Prostate gland (tissue), 2 donors: ENCODE measurements at regions not wholly inside any gene's neighbourhood (a gene's known extent, or its start where the extent isn't known, plus 50 kb on each side); places are given as distances from the start of the nearest gene placed in this dataset.

Experiments used
- DNase-seq: peaks from one replicate; pipeline ENCODE4 v3.0.0-alpha.2; 2019; ENCODE audit warnings: low spot score
- H3K27ac ChIP-seq, 2 donors: fragments of 200-600 bp; sonication (generic); 2 replicates each; pipeline ENCODE4 v1.5.1; 2017 to 2019
- H3K27me3 ChIP-seq: fragments of 200-600 bp; sonication (generic); replicated peaks from 2 replicates; pipeline ENCODE4 v1.5.1; 2019; ENCODE audit not compliant: insufficient read depth
- H3K36me3 ChIP-seq, 2 donors: fragments of 200-600 bp; sonication (generic); 1 replicate in 1 of 2; 2 replicates in 1 of 2; pipeline versions ENCODE4 v1.5.1 to v1.8.1; 2017 to 2019
- H3K4me1 ChIP-seq: fragments of 200-600 bp; sonication (generic); replicated peaks from 2 replicates; pipeline ENCODE4 v1.5.1; 2019
- H3K4me3 ChIP-seq, 2 donors: fragments of 200-600 bp; sonication (generic); 2 replicates each; pipeline ENCODE4 v1.5.1; 2017 to 2019
- H3K9me3 ChIP-seq: fragments of 200-600 bp; sonication (generic); 2 replicates; pipeline ENCODE4 v1.5.1; 2017
- CTCF ChIP-seq, 4 experiments: fragments of 200-600 bp in 2 of 4; fragments of 450-650 bp in 2 of 4; sonication (generic) in 2 of 4; IDR thresholded peaks; 1 replicate in 3 of 4; 2 replicates in 1 of 4; pipeline ENCODE4 v1.5.1; 2016 to 2019; ENCODE audit warnings: antibody characterized with exemption in 4 of 4, mild to moderate bottlenecking in 2 of 4, moderate library complexity in 2 of 4
- POLR2A ChIP-seq: fragments of 450-650 bp; IDR thresholded peaks from one replicate; pipeline ENCODE4 v1.6.1; 2016; ENCODE audit warnings: antibody characterized with exemption, mild to moderate bottlenecking
- POLR2AphosphoS5 ChIP-seq: sonication (generic); formaldehyde crosslinking; IDR thresholded peaks from one replicate; pipeline ENCODE4 v1.6.1; 2017; ENCODE audit warnings: antibody characterized with exemption
- WGBS: methylation state at CpG from one replicate; pipeline ENCODE4 v1.1.5; 2018; 5-methylcytosine and 5-hydroxymethylcytosine counted together
- intact Hi-C: fragments of 100-400 bp; cut with DNase I; formaldehyde crosslinking; loops from one replicate; pipeline ENCODE4 v1.14.2; 2022

- H3K27ac ChIP-seq, result no peak overlapping the region
- H3K9me3 ChIP-seq, result no peaks in the 10 kb centered on the region
- TF ChIP-seq CTCF (IDR thresholded peaks at IDR 0.05) (no peak), POLR2AphosphoS5 (no peak), POLR2A (no peak)
- WGBS, result 79% methylated on average over 6 of the region's 6 CpGs
- no peaks in the 10 kb centered on the region for H3K36me3 ChIP-seq
- no peak for DNase-seq
- intact Hi-C loops, result no loop called here
- H3K4me3 ChIP-seq, result no peak overlapping the region
- peaks cover 3% of the 10 kb centered on the region for H3K27me3 ChIP-seq
- no peaks in the 10 kb centered on the region for H3K4me1 ChIP-seq
Observed at GRCh38 chr19:30266687-30267086, 105.5 kb upstream of the ZNF536 start.

- 67% methylated on average over 3 of the region's 3 CpGs for WGBS
- no peak for DNase-seq
- intact Hi-C loops, result no loop called here
- no peak overlapping the region for H3K4me3 ChIP-seq
- H3K9me3 ChIP-seq, result no peaks in the 10 kb centered on the region
- peaks cover 3% of the 10 kb centered on the region for H3K27me3 ChIP-seq
- H3K4me1 ChIP-seq, result no peaks in the 10 kb centered on the region
- no peak for TF ChIP-seq CTCF (IDR thresholded peaks at IDR 0.05)
- no peak for TF ChIP-seq POLR2AphosphoS5
- TF ChIP-seq POLR2A, result no peak
- H3K27ac ChIP-seq, result no peak overlapping the region
- H3K36me3 ChIP-seq, result no peaks in the 10 kb centered on the region
Observed at GRCh38 chr19:30267332-30267731, 104.9 kb upstream of the ZNF536 start.

- Histone ChIP-seq H3K27me3 (peaks cover 3% of the 10 kb centered on the region), H3K9me3 (no peaks in the 10 kb centered on the region), H3K4me1 (no peaks in the 10 kb centered on the region), H3K36me3 (no peaks in the 10 kb centered on the region), H3K27ac (no peak overlapping the region), H3K4me3 (no peak overlapping the region)
- 23% methylated on average over 9 of the region's 9 CpGs for WGBS
- TF ChIP-seq POLR2AphosphoS5, result no peak
- no peak for TF ChIP-seq POLR2A
- TF ChIP-seq CTCF (IDR thresholded peaks at IDR 0.05), result no peak
- intact Hi-C loops, result no loop called here
- no peak for DNase-seq
Observed at GRCh38 chr19:30268601-30269000, 103.6 kb upstream of the ZNF536 start.

GRCh38 chr19:30269638-30270037, 102.5 kb upstream of the ZNF536 start:
- intact Hi-C loops, result no loop called here
- Histone ChIP-seq H3K4me3 (no peak overlapping the region), H3K27ac (no peak overlapping the region), H3K9me3 (no peaks in the 10 kb centered on the region), H3K4me1 (no peaks in the 10 kb centered on the region), H3K27me3 (peaks cover 3% of the 10 kb centered on the region), H3K36me3 (no peaks in the 10 kb centered on the region)
- 55% methylated on average over 9 of the region's 9 CpGs for WGBS
- TF ChIP-seq POLR2AphosphoS5 (no peak), POLR2A (no peak), CTCF (IDR thresholded peaks at IDR 0.05) (no peak)
- DNase-seq, result no peak

- H3K9me3 ChIP-seq, result no peaks in the 10 kb centered on the region
- H3K27ac ChIP-seq, result no peak overlapping the region
- WGBS, result 88% methylated on average over 5 of the region's 5 CpGs
- H3K4me3 ChIP-seq, result no peak overlapping the region
- no peak for TF ChIP-seq POLR2A
- no peak for TF ChIP-seq POLR2AphosphoS5
- no peak for TF ChIP-seq CTCF (IDR thresholded peaks at IDR 0.05)
- H3K4me1 ChIP-seq, result no peaks in the 10 kb centered on the region
- no peak for DNase-seq
- H3K27me3 ChIP-seq, result peaks cover 3% of the 10 kb centered on the region
- intact Hi-C loops, result no loop called here
- no peaks in the 10 kb centered on the region for H3K36me3 ChIP-seq
Observed at GRCh38 chr19:30271816-30272215, 100.4 kb upstream of the ZNF536 start.
